ENCODE measurements at regions not wholly inside any gene's neighbourhood (a gene's known extent, or its start where the extent isn't known, plus 50 kb on each side); places are given as distances from the start of the nearest gene placed in this dataset.

DNA sequence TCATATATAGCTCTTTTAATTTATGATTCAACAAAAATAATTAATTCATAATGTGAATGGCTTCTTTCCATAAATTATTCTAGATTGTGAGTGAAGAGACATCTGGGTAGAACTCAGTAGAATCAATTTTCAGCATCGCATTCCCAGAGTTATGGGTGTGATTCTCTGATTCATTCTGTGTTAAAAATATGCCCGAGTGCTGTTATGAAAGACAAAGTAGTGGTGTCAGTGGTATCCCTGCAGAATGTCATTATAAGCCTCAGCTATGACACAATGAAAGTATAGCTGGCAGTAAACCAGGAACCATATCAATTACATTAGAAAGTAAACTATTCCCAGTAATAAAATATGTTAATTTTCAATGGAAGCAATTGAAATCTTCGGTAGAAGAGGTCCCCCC lies 480.5 kb upstream of the SLITRK1 start:
- TF ChIP-seq, protein P1, sequence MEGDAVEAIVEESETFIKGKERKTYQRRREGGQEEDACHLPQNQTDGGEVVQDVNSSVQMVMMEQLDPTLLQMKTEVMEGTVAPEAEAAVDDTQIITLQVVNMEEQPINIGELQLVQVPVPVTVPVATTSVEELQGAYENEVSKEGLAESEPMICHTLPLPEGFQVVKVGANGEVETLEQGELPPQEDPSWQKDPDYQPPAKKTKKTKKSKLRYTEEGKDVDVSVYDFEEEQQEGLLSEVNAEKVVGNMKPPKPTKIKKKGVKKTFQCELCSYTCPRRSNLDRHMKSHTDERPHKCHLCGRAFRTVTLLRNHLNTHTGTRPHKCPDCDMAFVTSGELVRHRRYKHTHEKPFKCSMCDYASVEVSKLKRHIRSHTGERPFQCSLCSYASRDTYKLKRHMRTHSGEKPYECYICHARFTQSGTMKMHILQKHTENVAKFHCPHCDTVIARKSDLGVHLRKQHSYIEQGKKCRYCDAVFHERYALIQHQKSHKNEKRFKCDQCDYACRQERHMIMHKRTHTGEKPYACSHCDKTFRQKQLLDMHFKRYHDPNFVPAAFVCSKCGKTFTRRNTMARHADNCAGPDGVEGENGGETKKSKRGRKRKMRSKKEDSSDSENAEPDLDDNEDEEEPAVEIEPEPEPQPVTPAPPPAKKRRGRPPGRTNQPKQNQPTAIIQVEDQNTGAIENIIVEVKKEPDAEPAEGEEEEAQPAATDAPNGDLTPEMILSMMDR (IDR thresholded peaks at IDR 0.05), result no peak
- no peak for TF ChIP-seq POLR2A (IDR thresholded peaks at IDR 0.05)
